K562 (cell line): ENCODE measurements at regions not wholly inside any gene's neighbourhood (a gene's known extent, or its start where the extent isn't known, plus 50 kb on each side); places are given as distances from the start of the nearest gene placed in this dataset.

ENCODE experiments used
- CCNT2 ChIP-seq: IDR thresholded peaks from 2 replicates; pipeline ENCODE4 v1.6.1; 2011; ENCODE audit warnings: borderline replicate concordance, low read depth, mild to moderate bottlenecking, moderate library complexity, mixed read lengths, low read length; ENCODE audit not compliant: insufficient read length; ENCODE audit errors: extremely low read depth
- CGGBP1 ChIP-seq: fragments of 250-450 bp; sonication (Bioruptor Pico); IDR thresholded peaks from 2 replicates; pipeline ENCODE4 v1.9.0; 2021; ENCODE audit warnings: mild to moderate bottlenecking
- DLX4 ChIP-seq: fragments of 250-450 bp; sonication (Bioruptor Pico); IDR thresholded peaks from 2 replicates; pipeline ENCODE4 v1.6.1; 2021; ENCODE audit warnings: mild to moderate bottlenecking
- EP300 ChIP-seq: IDR thresholded peaks from 2 replicates; pipeline ENCODE4 v1.6.1; 2012; ENCODE audit warnings: low read length, improper control_type of control experiment
- EZH2 ChIP-seq: IDR thresholded peaks from 2 replicates; pipeline ENCODE4 v1.6.1; 2012; ENCODE audit warnings: low read depth, mild to moderate bottlenecking, inconsistent platforms, low read length, borderline replicate concordance
- FOXJ2 ChIP-seq: fragments of 200-800 bp; sonication (Bioruptor generic); IDR thresholded peaks from 2 replicates; pipeline ENCODE4 v1.6.1; 2016; ENCODE audit warnings: missing genetic modification characterization, missing compliant biosample characterization
- IFI16 ChIP-seq: fragments of 250-450 bp; sonication (Bioruptor Pico); IDR thresholded peaks from 2 replicates; pipeline ENCODE4 v2.1.2; 2022; ENCODE audit warnings: mild to moderate bottlenecking, inconsistent platforms
- KLF6 ChIP-seq: fragments of 250-450 bp; sonication (Bioruptor Pico); IDR thresholded peaks from 2 replicates; pipeline ENCODE4 v1.4.0; 2020; ENCODE audit warnings: mild to moderate bottlenecking, moderate library complexity, borderline replicate concordance
- LCOR ChIP-seq: sonication (generic); formaldehyde crosslinking; IDR thresholded peaks from 2 replicates; pipeline ENCODE4 v1.8.0; 2022; ENCODE audit warnings: mild to moderate bottlenecking, missing genetic modification reagents
- MCM7 ChIP-seq, 2 experiments: fragments of 450-650 bp; IDR thresholded peaks; 2 replicates each; pipeline ENCODE4 v1.6.1; 2016 to 2018
- OTX1 ChIP-seq: fragments of 450-650 bp; formaldehyde crosslinking; IDR thresholded peaks from 2 replicates; pipeline ENCODE4 v1.4.0; 2022; ENCODE audit warnings: mild to moderate bottlenecking
- SMAD2 ChIP-seq: fragments of 150-350 bp; IDR thresholded peaks from 2 replicates; pipeline ENCODE4 v1.6.1; 2014; ENCODE audit warnings: low read depth, mild to moderate bottlenecking, low read length
- SREBF2 ChIP-seq: sonication (generic); formaldehyde crosslinking; IDR thresholded peaks from 2 replicates; pipeline ENCODE4 v1.4.0; 2020; ENCODE audit warnings: mild to moderate bottlenecking, missing genetic modification reagents
- TGIF2 ChIP-seq: sonication (generic); formaldehyde crosslinking; IDR thresholded peaks from 2 replicates; pipeline ENCODE4 v1.8.1; 2022; ENCODE audit warnings: mild to moderate bottlenecking, missing genetic modification reagents, moderate library complexity
- TSC22D4 ChIP-seq: fragments of 450-650 bp; IDR thresholded peaks from 2 replicates; pipeline ENCODE4 v1.6.1; 2016; ENCODE audit warnings: missing genetic modification characterization, missing biosample characterization, control low read depth
- ZC3H11A ChIP-seq: IDR thresholded peaks from 2 replicates; pipeline ENCODE4 v1.6.1; 2012; ENCODE audit warnings: low read depth, low read length, improper control_type of control experiment
- ZKSCAN3 ChIP-seq: fragments of 250-450 bp; sonication (Bioruptor Pico); IDR thresholded peaks from 2 replicates; pipeline ENCODE4 v1.4.0; 2020
- ZNF436 ChIP-seq: fragments of 250-450, 450-650 bp; sonication (Bioruptor Pico); formaldehyde crosslinking; IDR thresholded peaks from 2 replicates; pipeline ENCODE4 v1.7.0; 2020; ENCODE audit warnings: mild to moderate bottlenecking
- ZNF639 ChIP-seq, 2 experiments: fragments of 200-800 bp in 1 of 2; sonication (Bioruptor generic) in 1 of 2; sonication (generic) in 1 of 2; formaldehyde crosslinking in 1 of 2; IDR thresholded peaks in 1 of 2; conservative IDR thresholded peaks in 1 of 2; 2 replicates each; pipeline versions ENCODE4 v1.5.0 to v1.6.1; 2016 to 2020; ENCODE audit warnings: missing compliant biosample characterization in 1 of 2, missing genetic modification characterization in 1 of 2, missing genetic modification reagents in 1 of 2
- ZNF75A ChIP-seq: fragments of 450-650 bp; formaldehyde crosslinking; IDR thresholded peaks from 2 replicates; pipeline ENCODE4 v1.4.0; 2020; ENCODE audit warnings: mild to moderate bottlenecking
- TF ChIP-seq, protein P1 (sequence below): fragments of 450-650 bp; IDR thresholded peaks from 2 replicates; pipeline ENCODE4 v1.6.1; 2018; ENCODE audit warnings: mild to moderate bottlenecking, low read depth; ENCODE audit not compliant: partially characterized antibody
- TF ChIP-seq, protein P2 (sequence below): fragments of 450-650 bp; formaldehyde crosslinking; IDR thresholded peaks from 2 replicates; pipeline ENCODE4 v1.4.0; 2020; ENCODE audit warnings: mild to moderate bottlenecking, moderate library complexity
- TF ChIP-seq, protein P3 (sequence below): fragments of 250-450 bp; sonication (Bioruptor Pico); IDR thresholded peaks from 2 replicates; pipeline ENCODE4 v1.5.0; 2020; ENCODE audit warnings: mild to moderate bottlenecking, borderline replicate concordance

GRCh38 chr12:89237763-89238162 is 114.5 kb downstream of the DUSP6 start (continued):
- no peak for TF ChIP-seq CCNT2
- peak in 1 of 2 experiments; percentile 26; a peak in 1 of 4 replicates for TF ChIP-seq ZNF639 (CRISPR knock-in tag; conservative IDR thresholded peaks at IDR 0.05 in 1 of 2, IDR thresholded peaks at IDR 0.05 in 1 of 2)
- TF ChIP-seq, protein P1, sequence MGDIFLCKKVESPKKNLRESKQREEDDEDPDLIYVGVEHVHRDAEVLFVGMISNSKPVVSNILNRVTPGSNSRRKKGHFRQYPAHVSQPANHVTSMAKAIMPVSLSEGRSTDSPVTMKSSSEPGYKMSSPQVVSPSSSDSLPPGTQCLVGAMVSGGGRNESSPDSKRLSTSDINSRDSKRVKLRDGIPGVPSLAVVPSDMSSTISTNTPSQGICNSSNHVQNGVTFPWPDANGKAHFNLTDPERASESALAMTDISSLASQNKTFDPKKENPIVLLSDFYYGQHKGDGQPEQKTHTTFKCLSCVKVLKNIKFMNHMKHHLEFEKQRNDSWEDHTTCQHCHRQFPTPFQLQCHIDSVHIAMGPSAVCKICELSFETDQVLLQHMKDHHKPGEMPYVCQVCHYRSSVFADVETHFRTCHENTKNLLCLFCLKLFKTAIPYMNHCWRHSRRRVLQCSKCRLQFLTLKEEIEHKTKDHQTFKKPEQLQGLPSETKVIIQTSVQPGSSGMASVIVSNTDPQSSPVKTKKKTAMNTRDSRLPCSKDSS, result no peak
- no peak for TF ChIP-seq LCOR (CRISPR knock-in tag)
- TF ChIP-seq ZKSCAN3, result no peak
- no peak for TF ChIP-seq TSC22D4 (tag)
- no peak for TF ChIP-seq ZC3H11A
- TF ChIP-seq ZNF75A, result 0 out of 2 replicates have a peak, but pooled peaks have one; percentile 8
- TF ChIP-seq IFI16 (CRISPR knock-in tag), result no peak
- TF ChIP-seq OTX1, result 0 out of 2 replicates have a peak, but pooled peaks have one; percentile 11
- TF ChIP-seq EZH2, result no peak
- TF ChIP-seq FOXJ2 (tag), result no peak
- TF ChIP-seq KLF6, result 0 out of 2 replicates have a peak, but pooled peaks have one; percentile 26
- TF ChIP-seq, protein P2, sequence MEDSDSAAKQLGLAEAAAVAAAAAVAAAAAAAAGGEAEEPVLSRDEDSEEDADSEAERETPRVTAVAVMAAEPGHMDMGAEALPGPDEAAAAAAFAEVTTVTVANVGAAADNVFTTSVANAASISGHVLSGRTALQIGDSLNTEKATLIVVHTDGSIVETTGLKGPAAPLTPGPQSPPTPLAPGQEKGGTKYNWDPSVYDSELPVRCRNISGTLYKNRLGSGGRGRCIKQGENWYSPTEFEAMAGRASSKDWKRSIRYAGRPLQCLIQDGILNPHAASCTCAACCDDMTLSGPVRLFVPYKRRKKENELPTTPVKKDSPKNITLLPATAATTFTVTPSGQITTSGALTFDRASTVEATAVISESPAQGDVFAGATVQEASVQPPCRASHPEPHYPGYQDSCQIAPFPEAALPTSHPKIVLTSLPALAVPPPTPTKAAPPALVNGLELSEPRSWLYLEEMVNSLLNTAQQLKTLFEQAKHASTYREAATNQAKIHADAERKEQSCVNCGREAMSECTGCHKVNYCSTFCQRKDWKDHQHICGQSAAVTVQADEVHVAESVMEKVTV (CRISPR knock-in tag), result peak; percentile 29; the same call in 1 of the 2 replicates
- TF ChIP-seq, protein P3, sequence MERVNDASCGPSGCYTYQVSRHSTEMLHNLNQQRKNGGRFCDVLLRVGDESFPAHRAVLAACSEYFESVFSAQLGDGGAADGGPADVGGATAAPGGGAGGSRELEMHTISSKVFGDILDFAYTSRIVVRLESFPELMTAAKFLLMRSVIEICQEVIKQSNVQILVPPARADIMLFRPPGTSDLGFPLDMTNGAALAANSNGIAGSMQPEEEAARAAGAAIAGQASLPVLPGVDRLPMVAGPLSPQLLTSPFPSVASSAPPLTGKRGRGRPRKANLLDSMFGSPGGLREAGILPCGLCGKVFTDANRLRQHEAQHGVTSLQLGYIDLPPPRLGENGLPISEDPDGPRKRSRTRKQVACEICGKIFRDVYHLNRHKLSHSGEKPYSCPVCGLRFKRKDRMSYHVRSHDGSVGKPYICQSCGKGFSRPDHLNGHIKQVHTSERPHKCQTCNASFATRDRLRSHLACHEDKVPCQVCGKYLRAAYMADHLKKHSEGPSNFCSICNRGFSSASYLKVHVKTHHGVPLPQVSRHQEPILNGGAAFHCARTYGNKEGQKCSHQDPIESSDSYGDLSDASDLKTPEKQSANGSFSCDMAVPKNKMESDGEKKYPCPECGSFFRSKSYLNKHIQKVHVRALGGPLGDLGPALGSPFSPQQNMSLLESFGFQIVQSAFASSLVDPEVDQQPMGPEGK (CRISPR knock-in tag), result no peak
- no peak for TF ChIP-seq DLX4
- no peak for TF ChIP-seq SMAD2
- no peak for TF ChIP-seq MCM7 (IDR thresholded peaks at IDR 0.05)
- TF ChIP-seq ZNF436, result no peak
- no peak for TF ChIP-seq CGGBP1 (CRISPR knock-in tag)
- no peak for TF ChIP-seq EP300
- no peak for TF ChIP-seq TGIF2 (CRISPR knock-in tag)
- TF ChIP-seq SREBF2 (CRISPR knock-in tag), result no peak
